ENCODE measurements at regions not wholly inside any gene's neighbourhood (a gene's known extent, or its start where the extent isn't known, plus 50 kb on each side); places are given as distances from the start of the nearest gene placed in this dataset.

DNA sequence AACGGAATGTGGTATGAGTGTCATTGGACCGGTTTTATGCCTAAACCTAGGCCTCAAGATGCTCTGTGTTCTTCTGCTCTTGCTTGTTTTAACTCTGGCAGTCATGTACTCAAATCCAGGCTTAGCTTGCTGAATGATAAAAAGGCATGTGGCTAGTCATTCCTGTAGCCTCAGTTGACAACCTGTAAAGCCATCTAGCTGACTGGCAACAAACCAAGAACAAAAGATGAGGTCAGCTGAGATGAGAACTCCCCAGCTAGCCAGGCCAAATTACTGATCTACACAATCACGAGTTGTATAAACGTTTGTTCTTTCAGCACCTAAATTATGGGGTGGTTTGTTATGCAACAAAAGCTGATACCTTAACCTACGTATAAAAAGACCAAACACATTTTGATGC lies 1406.0 kb upstream of the CDH8 start:
- H3K4me1 ChIP-seq, result no peaks in the 10 kb centered on the region
- no peak for DNase-seq (ENCODE audit: low spot score in 2 of 2)
- intact Hi-C loops (cut with DNase I), result no loop called here
- no peaks in the 10 kb centered on the region for H3K9me3 ChIP-seq
- H3K4me3 ChIP-seq, result no peak overlapping the region
- TF ChIP-seq, protein P1, sequence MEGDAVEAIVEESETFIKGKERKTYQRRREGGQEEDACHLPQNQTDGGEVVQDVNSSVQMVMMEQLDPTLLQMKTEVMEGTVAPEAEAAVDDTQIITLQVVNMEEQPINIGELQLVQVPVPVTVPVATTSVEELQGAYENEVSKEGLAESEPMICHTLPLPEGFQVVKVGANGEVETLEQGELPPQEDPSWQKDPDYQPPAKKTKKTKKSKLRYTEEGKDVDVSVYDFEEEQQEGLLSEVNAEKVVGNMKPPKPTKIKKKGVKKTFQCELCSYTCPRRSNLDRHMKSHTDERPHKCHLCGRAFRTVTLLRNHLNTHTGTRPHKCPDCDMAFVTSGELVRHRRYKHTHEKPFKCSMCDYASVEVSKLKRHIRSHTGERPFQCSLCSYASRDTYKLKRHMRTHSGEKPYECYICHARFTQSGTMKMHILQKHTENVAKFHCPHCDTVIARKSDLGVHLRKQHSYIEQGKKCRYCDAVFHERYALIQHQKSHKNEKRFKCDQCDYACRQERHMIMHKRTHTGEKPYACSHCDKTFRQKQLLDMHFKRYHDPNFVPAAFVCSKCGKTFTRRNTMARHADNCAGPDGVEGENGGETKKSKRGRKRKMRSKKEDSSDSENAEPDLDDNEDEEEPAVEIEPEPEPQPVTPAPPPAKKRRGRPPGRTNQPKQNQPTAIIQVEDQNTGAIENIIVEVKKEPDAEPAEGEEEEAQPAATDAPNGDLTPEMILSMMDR (IDR thresholded peaks at IDR 0.05), result no peak
- H3K27ac ChIP-seq, result no peak overlapping the region
- no peaks in the 10 kb centered on the region for H3K36me3 ChIP-seq
- H3K27me3 ChIP-seq, result no peaks in the 10 kb centered on the region

DNA sequence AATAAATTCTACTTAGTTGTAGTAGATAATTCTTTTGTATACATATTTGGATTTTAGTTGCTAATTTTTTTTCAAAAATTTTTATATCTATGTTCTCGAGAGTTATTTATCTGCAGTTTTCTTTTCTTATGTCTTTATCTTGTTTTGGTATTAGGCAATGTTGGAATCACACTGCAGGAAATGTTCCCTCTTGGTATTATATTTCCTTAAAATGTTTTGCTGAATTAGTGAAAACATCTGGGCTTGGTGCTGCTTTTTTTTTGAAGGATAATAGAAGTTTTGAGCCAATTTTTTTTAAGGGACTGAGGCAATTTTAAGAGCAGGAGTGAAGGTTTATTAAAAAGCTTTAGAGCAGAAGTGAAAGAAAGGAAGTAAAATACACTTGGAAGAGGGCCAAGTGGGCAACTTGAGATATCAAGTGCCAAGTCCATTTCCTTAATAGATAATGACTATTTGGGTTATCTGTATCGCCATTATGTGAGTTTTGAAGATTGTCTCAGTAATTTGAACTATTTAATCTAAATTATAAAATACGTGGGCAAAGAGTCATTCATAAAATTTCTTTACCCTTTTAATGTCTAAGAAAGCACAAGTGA lies 1390.1 kb upstream of the CDH8 start:
- Histone ChIP-seq H3K4me1 (no peaks in the 10 kb centered on the region), H3K27ac (no peak overlapping the region), H3K36me3 (no peaks in the 10 kb centered on the region), H3K27me3 (no peaks in the 10 kb centered on the region), H3K9me3 (no peaks in the 10 kb centered on the region), H3K4me3 (no peak overlapping the region)
- TF ChIP-seq, protein P1 (IDR thresholded peaks at IDR 0.05), result no peak
- intact Hi-C loops (cut with DNase I), result no loop called here
- no peak for DNase-seq (ENCODE audit: low spot score in 2 of 2)

DNA sequence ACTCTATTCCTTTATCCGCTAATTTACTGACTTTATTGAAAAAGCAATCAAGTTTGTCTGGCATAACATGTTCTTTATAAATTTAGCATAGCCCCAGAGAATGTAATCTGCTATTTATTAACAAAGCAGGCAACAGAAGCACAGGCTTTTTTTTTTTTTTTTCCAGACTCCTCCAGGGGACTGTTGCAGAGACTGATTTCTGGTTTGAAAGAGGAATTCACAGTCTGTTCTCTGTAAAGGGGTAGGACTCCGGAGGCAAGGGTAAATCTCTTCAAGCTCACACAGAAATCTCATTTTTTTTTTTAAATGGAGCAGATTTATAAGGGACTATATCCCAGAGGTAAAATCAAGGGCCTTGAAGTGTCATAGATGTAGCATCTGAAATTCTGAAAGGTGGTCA lies 1386.5 kb upstream of the CDH8 start:
- H3K27me3 ChIP-seq, result no peaks in the 10 kb centered on the region
- H3K36me3 ChIP-seq, result no peaks in the 10 kb centered on the region
- no peak overlapping the region for H3K4me3 ChIP-seq
- intact Hi-C loops (cut with DNase I), result no loop called here
- no peak for DNase-seq (ENCODE audit: low spot score in 2 of 2)
- TF ChIP-seq, protein P1 (IDR thresholded peaks at IDR 0.05), result no peak
- H3K9me3 ChIP-seq, result no peaks in the 10 kb centered on the region
- no peaks in the 10 kb centered on the region for H3K4me1 ChIP-seq
- H3K27ac ChIP-seq, result no peak overlapping the region

DNA sequence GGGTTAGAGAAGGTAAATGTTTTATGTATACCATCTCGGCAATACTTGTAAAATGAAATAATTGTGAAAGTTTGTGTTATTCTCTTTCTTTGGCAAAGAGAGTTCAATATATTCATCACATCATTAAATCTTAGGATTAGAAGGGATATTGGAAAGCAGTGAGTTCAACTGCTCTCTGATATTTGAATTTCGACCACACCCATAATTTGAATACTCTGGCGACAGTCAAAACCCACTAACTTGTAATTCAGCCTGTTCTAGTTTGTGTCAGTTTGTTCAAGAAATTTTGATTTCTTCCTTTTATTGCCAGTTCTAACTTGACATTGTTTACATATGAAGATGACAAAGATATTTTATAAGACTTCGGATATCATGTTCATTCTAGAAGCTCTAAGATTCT lies 1380.5 kb upstream of the CDH8 start:
- no peaks in the 10 kb centered on the region for H3K36me3 ChIP-seq
- no peaks in the 10 kb centered on the region for H3K4me1 ChIP-seq
- no peaks in the 10 kb centered on the region for H3K9me3 ChIP-seq
- H3K27ac ChIP-seq, result no peak overlapping the region
- TF ChIP-seq, protein P1 (IDR thresholded peaks at IDR 0.05), result no peak
- H3K27me3 ChIP-seq, result no peaks in the 10 kb centered on the region
- no peak overlapping the region for H3K4me3 ChIP-seq
- intact Hi-C loops (cut with DNase I), result no loop called here
- no peak for DNase-seq (ENCODE audit: low spot score in 2 of 2)

DNA sequence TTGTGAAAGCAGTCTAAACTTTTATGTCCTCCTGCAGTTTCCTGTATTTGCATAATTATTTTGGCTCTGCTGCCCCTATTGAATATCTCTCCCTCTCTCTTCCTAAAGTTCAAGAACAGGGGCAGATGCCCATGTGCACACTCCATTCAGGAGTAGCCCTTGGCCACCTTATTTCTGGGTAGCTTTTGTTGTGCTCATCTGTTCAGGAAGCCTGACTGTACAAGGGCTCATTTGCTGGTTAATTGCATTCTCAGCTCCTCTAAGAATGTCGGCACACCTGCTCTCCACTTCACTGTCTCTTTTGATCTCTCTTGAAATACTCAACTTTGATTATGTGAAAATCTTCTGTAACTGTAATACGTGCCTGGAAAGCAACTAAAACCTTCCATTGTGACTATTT lies 1378.8 kb upstream of the CDH8 start:
- DNase-seq (ENCODE audit: low spot score in 2 of 2), result no peak
- intact Hi-C loops (cut with DNase I), result no loop called here
- no peaks in the 10 kb centered on the region for H3K36me3 ChIP-seq
- no peaks in the 10 kb centered on the region for H3K9me3 ChIP-seq
- no peaks in the 10 kb centered on the region for H3K27me3 ChIP-seq
- no peak overlapping the region for H3K4me3 ChIP-seq
- TF ChIP-seq, protein P1 (IDR thresholded peaks at IDR 0.05), result no peak
- H3K4me1 ChIP-seq, result no peaks in the 10 kb centered on the region
- no peak overlapping the region for H3K27ac ChIP-seq

DNA sequence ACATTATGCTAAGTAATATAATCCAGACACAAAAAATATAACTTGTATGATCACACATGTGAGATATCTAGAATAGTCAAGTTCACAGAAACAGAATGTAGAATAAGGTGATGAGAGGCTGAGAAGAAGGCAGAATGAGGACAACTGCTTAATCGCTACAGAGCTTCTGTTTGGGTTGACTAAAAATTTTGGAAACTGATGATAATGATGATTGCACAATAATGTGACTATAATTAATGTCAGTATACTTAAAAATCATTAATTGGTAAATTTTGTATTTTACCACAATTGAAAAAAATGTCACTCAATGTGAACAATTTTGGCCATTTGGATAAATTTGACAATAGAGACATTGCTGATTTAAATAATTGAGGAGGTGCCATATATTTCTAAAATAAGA lies 1374.4 kb upstream of the CDH8 start:
- Histone ChIP-seq H3K36me3 (no peaks in the 10 kb centered on the region), H3K9me3 (no peaks in the 10 kb centered on the region), H3K27ac (no peak overlapping the region), H3K4me1 (no peaks in the 10 kb centered on the region), H3K4me3 (no peak overlapping the region), H3K27me3 (no peaks in the 10 kb centered on the region)
- DNase-seq (ENCODE audit: low spot score in 2 of 2), result no peak
- intact Hi-C loops (cut with DNase I), result no loop called here
- TF ChIP-seq, protein P1 (IDR thresholded peaks at IDR 0.05), result no peak

Measured in ascending aorta (tissue), 2 donors.